ENCODE measurements at regions not wholly inside any gene's neighbourhood (a gene's known extent, or its start where the extent isn't known, plus 50 kb on each side); places are given as distances from the start of the nearest gene placed in this dataset.

GRCh38 chr5:100023536-100023935 is 511.6 kb upstream of the FAM174A start:
- Histone ChIP-seq H4K8ac (ENCODE audit: extremely low read depth, insufficient read depth, low read length) (no peak overlapping the region), H2BK15ac (ENCODE audit: low read length) (no peak overlapping the region), H2AK5ac (ENCODE audit: low read depth, low read length) (no peak overlapping the region), H2BK120ac (replicated peaks; ENCODE audit: low read depth, low read length) (no peak overlapping the region), H4K91ac (replicated peaks; ENCODE audit: insufficient read length, low read length) (no peak overlapping the region), H3K23ac (ENCODE audit: insufficient read length) (no peak overlapping the region), H3K36me3 (ENCODE audit: control insufficient read depth in 2 of 4, insufficient read depth in 4 of 4, low read length in 3 of 4) (no peaks in the 10 kb centered on the region), H3K9ac (replicated peaks in 1 of 4; ENCODE audit: extremely low read depth in 1 of 4, low read depth in 3 of 4, low read length in 3 of 4) (no peak overlapping the region), H3K79me1 (ENCODE audit: low read depth, low read length) (no peaks in the 10 kb centered on the region), H3K79me2 (ENCODE audit: control insufficient read depth in 1 of 2, insufficient read depth in 2 of 2, low read length in 2 of 2) (no peaks in the 10 kb centered on the region), H3K4me1 (replicated peaks in 1 of 4; ENCODE audit: control insufficient read depth in 3 of 4, insufficient read depth in 4 of 4, low read length in 3 of 4) (no peaks in the 10 kb centered on the region), H2BK20ac (ENCODE audit: low read length) (no peak overlapping the region), H3K27ac (ENCODE audit: low read depth, low read length) (no peak overlapping the region), H4K20me1 (replicated peaks in 1 of 2; ENCODE audit: control insufficient read depth in 1 of 2, insufficient read depth in 2 of 2, low read length in 2 of 2) (no peaks in the 10 kb centered on the region), H2BK5ac (ENCODE audit: low read depth, low read length) (no peak overlapping the region), H4K5ac (ENCODE audit: insufficient read length, low read depth, low read length) (no peak overlapping the region), H3K27me3 (replicated peaks in 1 of 4; ENCODE audit: control insufficient read depth in 3 of 4, extremely low read depth in 1 of 4, insufficient read depth in 3 of 4, low read length in 3 of 4) (no peaks in the 10 kb centered on the region), H2AFZ (ENCODE audit: low read length) (no peak overlapping the region), H3K4me3 (ENCODE audit: extremely low read depth in 1 of 4, insufficient read depth in 2 of 4, low read depth in 3 of 4, low read length in 4 of 4) (no peak overlapping the region), H3K18ac (ENCODE audit: extremely low read depth, low read length) (no peak overlapping the region), H3K4ac (replicated peaks; ENCODE audit: insufficient read length, low read depth, low read length) (no peak overlapping the region), H3K9me3 (ENCODE audit: insufficient read depth in 2 of 2, low read depth in 1 of 2, low read length in 1 of 2) (no peaks in the 10 kb centered on the region), H3K4me2 (ENCODE audit: insufficient read depth in 1 of 2, low read depth in 2 of 2, low read length in 2 of 2) (no peak overlapping the region), H3K56ac (replicated peaks; ENCODE audit: insufficient read length, low read depth, low read length) (no peak overlapping the region), H3K14ac (ENCODE audit: insufficient read length) (no peak overlapping the region), H3K23me2 (ENCODE audit: low read depth, low read length) (no peaks in the 10 kb centered on the region), H2BK12ac (ENCODE audit: low read depth, low read length) (no peak overlapping the region)
- POLR2A ChIA-PET (ENCODE audit: partially characterized antibody), result no interaction called here
- CTCF ChIA-PET (ENCODE audit: partially characterized antibody), result no interaction called here
- DNase-seq (ENCODE audit: low read depth in 1 of 2, low spot score in 2 of 2) (no peak), FAIRE-seq (no peak)
- TF ChIP-seq USF2 (IDR thresholded peaks at IDR 0.05; ENCODE audit: low read length) (no peak), CBX5 (IDR thresholded peaks at IDR 0.05; ENCODE audit: low read depth, low read length) (no peak), YY1 (IDR thresholded peaks at IDR 0.05; ENCODE audit: low read depth, low read length) (no peak), CEBPB (IDR thresholded peaks at IDR 0.05; ENCODE audit: low read depth, low read length) (no peak), PHF8 (conservative IDR thresholded peaks at IDR 0.05; ENCODE audit: low read depth, low read length) (no peak), RAD21 (IDR thresholded peaks at IDR 0.05 in 1 of 2, conservative IDR thresholded peaks at IDR 0.05 in 1 of 2; ENCODE audit: low read depth in 2 of 2, low read length in 2 of 2) (no peak), TAF7 (optimal IDR thresholded peaks at IDR 0.05; ENCODE audit: borderline replicate concordance, low read depth, low read length) (no peak), POLR2A (IDR thresholded peaks at IDR 0.05; ENCODE audit: control extremely low read depth in 1 of 2, low read depth in 2 of 2, low read length in 2 of 2) (no peak), KDM5A (IDR thresholded peaks at IDR 0.05; ENCODE audit: low read length) (no peak)

Measured in H1 (cell line).